ENCODE measurements at regions not wholly inside any gene's neighbourhood (a gene's known extent, or its start where the extent isn't known, plus 50 kb on each side); places are given as distances from the start of the nearest gene placed in this dataset.

DNA sequence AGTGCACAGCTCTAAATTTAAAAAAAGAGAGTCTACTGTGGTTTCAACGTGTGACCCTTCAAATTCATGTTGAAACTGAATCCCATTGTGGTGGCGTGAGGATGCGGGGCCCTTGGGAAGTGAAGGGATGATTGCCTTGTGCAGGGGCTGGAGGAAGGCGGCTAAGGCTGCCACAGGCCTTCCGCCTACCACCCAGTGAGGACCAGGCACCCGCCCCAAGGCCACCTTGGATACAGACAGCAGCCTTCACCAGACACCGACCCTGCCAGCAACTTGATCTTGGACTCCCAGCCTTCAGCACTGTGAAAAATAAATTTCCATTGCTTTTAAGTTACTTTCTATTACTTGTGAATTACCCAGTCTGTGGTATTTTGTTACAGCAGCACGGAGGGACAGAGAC is 103.4 kb upstream of the TMEM18 start:
- no peak for TF ChIP-seq POLR2AphosphoS5 (IDR thresholded peaks at IDR 0.05; ENCODE audit: low read depth, low read length)
- TF ChIP-seq, protein P1, sequence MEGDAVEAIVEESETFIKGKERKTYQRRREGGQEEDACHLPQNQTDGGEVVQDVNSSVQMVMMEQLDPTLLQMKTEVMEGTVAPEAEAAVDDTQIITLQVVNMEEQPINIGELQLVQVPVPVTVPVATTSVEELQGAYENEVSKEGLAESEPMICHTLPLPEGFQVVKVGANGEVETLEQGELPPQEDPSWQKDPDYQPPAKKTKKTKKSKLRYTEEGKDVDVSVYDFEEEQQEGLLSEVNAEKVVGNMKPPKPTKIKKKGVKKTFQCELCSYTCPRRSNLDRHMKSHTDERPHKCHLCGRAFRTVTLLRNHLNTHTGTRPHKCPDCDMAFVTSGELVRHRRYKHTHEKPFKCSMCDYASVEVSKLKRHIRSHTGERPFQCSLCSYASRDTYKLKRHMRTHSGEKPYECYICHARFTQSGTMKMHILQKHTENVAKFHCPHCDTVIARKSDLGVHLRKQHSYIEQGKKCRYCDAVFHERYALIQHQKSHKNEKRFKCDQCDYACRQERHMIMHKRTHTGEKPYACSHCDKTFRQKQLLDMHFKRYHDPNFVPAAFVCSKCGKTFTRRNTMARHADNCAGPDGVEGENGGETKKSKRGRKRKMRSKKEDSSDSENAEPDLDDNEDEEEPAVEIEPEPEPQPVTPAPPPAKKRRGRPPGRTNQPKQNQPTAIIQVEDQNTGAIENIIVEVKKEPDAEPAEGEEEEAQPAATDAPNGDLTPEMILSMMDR (IDR thresholded peaks at IDR 0.05; ENCODE audit: control extremely low read depth in 1 of 3, insufficient read depth in 1 of 3, low read depth in 1 of 3, low read length in 3 of 3), result no peak
- no peak for TF ChIP-seq EZH2 (IDR thresholded peaks at IDR 0.05; ENCODE audit: low read depth, low read length, severe bottlenecking)
- no peak for TF ChIP-seq POLR2A (IDR thresholded peaks at IDR 0.05; ENCODE audit: control extremely low read depth in 1 of 2, low read depth in 2 of 2, low read length in 2 of 2)
- TF ChIP-seq CBX8 (IDR thresholded peaks at IDR 0.05; ENCODE audit: borderline replicate concordance, low read depth, low read length), result no peak
- no peak for TF ChIP-seq NRF1 (IDR thresholded peaks at IDR 0.05; ENCODE audit: low read depth, low read length)
- no peak for TF ChIP-seq JUND (IDR thresholded peaks at IDR 0.05; ENCODE audit: low read length)
- no peak for TF ChIP-seq FOSL1 (IDR thresholded peaks at IDR 0.05; ENCODE audit: insufficient read depth, low read depth, low read length)
